K562 (cell line): ENCODE measurements at regions not wholly inside any gene's neighbourhood (a gene's known extent, or its start where the extent isn't known, plus 50 kb on each side); places are given as distances from the start of the nearest gene placed in this dataset.

Source experiments
- ASH1L ChIP-seq: fragments of 450-650 bp; IDR thresholded peaks from 2 replicates; pipeline ENCODE4 v1.6.1; 2018; ENCODE audit warnings: borderline replicate concordance, mild to moderate bottlenecking, low read depth; ENCODE audit not compliant: partially characterized antibody
- CCAR2 ChIP-seq: fragments of 200-400 bp; formaldehyde crosslinking; IDR thresholded peaks from 2 replicates; pipeline ENCODE4 v1.6.1; 2017; ENCODE audit warnings: mild to moderate bottlenecking, low read depth, low read length
- DEAF1 ChIP-seq: fragments of 450-650 bp; formaldehyde crosslinking; IDR thresholded peaks from 2 replicates; pipeline ENCODE4 v1.4.0; 2020; ENCODE audit warnings: mild to moderate bottlenecking, moderate library complexity
- DIDO1 ChIP-seq: fragments of 450-650 bp; IDR thresholded peaks from 2 replicates; pipeline ENCODE4 v1.6.1; 2016; ENCODE audit warnings: low read depth, missing biosample characterization, missing genetic modification characterization
- E4F1 ChIP-seq: fragments of 250-450 bp; sonication (Bioruptor Pico); IDR thresholded peaks from 2 replicates; pipeline ENCODE4 v1.5.0; 2021; ENCODE audit warnings: mild to moderate bottlenecking, borderline replicate concordance
- MBD1 ChIP-seq: fragments of 250-450 bp; sonication (Bioruptor Pico); IDR thresholded peaks from 2 replicates; pipeline ENCODE4 v1.8.0; 2022; ENCODE audit warnings: inconsistent platforms
- NR1H2 ChIP-seq: sonication (generic); formaldehyde crosslinking; IDR thresholded peaks from 2 replicates; pipeline ENCODE4 v1.4.0; 2020; ENCODE audit warnings: mild to moderate bottlenecking, missing genetic modification reagents
- OTX1 ChIP-seq: fragments of 450-650 bp; formaldehyde crosslinking; IDR thresholded peaks from 2 replicates; pipeline ENCODE4 v1.4.0; 2022; ENCODE audit warnings: mild to moderate bottlenecking
- POLR2B ChIP-seq: fragments of 450-650 bp; IDR thresholded peaks from 2 replicates; pipeline ENCODE4 v1.6.1; 2018; ENCODE audit warnings: low read depth; ENCODE audit not compliant: partially characterized antibody
- ZFP1 ChIP-seq: fragments of 450-650 bp; formaldehyde crosslinking; IDR thresholded peaks from 2 replicates; pipeline ENCODE4 v1.4.0; 2020; ENCODE audit warnings: mild to moderate bottlenecking, mixed read lengths
- ZNF165 ChIP-seq: fragments of 250-450 bp; sonication (Bioruptor Pico); IDR thresholded peaks from 2 replicates; pipeline ENCODE4 v1.4.0; 2020; ENCODE audit warnings: borderline replicate concordance

- TF ChIP-seq DEAF1 (no peak), ZFP1 (no peak), CCAR2 (no peak), DIDO1 (tag) (no peak), POLR2B (no peak), MBD1 (CRISPR knock-in tag) (no peak), OTX1 (CRISPR knock-in tag) (no peak), ZNF165 (CRISPR knock-in tag) (no peak), ASH1L (no peak), NR1H2 (CRISPR knock-in tag) (no peak), E4F1 (CRISPR knock-in tag) (no peak)
These were observed 1109.7 kb downstream of the FLRT2 start (continued) for GRCh38 chr14:86639666-86640065.
